ENCODE measurements at regions not wholly inside any gene's neighbourhood (a gene's known extent, or its start where the extent isn't known, plus 50 kb on each side); places are given as distances from the start of the nearest gene placed in this dataset.

DNA sequence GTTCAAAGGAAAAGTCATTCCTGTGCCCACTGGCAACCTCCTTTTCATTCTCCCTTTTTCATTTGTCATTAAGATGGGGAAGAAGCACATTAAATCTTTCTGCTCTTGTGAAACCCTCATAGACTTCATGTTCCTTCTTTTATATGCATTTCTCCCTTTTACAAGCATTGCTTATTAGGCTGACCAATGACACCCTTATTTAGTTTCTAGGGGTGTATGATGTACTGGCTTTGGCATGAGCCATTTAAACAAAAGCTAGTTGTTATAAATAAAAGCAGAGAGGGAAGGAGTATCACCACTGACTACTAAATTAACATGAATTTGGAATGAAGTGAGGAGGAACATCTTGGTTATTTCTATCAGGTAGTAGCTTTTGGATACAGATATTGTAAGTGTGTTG lies 68.2 kb upstream of the PCDH9 start:
- DNase-seq, result no peak

DNA sequence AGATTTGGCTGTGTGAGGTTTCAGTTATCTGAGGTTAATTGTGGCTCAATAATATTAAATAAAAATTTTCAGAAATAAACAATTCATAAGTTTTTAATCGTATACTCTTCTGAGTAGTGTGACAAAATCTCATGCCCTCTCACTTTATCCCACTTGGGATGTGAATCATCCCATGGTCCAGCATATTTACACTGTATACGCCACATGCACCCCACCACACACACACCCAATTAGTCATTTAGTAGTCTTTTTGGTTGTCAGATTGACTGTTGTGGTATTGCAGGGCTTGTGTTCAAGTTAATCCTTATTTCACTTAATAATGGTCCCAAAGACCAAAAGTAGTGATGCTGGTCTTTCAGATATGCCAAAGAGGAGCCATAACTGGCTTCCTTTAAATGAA lies 66.4 kb upstream of the PCDH9 start:
- no peak for DNase-seq

DNA sequence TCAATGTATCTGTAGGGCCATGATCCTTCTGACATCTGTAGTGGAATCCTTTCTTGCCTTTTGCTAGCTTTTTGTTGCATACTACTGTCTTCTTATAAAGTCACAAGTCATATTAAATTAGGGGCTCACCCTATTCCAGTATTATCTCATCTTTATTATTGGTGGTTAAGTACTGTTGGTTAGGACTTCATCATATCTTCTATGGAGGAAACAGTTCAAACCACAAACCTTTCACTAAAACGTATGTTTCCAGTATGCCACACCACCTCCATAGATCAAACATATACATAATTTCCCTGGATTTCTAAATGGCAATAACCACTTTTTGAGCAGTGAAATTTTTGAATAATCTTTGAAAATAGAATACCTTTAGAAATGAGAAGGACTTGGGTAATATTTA lies 62.8 kb upstream of the PCDH9 start:
- DNase-seq, result no peak

DNA sequence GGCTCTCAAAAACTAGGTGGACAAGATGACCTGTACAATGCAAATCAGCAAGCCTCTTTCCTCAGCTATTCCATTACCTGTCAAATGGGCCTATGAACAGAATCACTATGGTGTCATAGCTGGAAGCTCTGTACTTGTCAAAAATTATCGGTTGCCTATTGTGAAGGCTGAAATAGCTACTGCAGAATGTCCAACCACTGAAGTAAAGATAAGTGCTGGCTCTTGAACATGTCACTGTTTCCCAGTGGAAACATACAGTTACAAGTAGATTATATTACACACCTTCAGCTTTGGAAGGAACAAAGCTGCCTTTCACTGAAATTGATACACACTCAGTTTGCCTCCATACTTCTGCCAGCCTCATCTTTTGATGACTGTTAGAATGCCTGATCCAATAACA lies 55.5 kb upstream of the PCDH9 start:
- DNase-seq, result no peak

DNA sequence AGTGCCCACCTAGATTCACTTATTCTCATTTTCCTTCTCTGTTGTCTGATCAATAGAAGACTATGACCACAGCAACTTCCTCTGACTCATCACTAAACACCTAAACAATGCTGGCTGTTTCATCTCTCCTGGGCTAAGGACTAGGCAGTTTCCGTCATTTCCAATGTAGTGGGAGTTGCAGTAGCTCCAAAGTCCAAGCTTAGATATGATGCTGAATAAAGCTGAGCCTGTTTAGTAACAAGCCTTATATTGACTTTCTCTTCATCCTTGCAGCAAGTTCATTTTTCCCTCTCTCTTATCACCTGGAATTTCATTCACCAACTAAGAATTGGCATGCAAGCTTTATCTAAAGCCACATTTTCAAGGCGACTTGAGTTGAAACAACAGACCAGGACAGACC lies 53.5 kb upstream of the PCDH9 start:
- no peak for DNase-seq

DNA sequence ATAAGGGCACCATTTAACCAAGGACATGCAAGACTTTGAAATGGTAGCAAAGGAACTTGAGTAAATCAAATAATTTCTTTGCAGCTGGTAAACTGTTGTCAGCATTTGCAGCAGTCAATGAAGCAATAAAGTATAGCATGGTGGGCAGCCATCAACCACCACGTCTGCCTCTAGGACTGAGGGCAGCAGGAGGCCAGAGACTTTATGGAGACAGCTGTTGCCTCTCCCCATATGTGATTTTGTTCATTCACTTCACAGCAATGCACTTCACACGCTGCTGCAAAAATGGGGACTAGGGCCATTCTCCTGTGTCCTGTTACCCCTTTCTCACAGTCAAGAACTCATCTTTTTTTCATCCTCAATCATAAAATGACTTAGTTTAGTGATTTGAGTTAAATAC lies 51.3 kb upstream of the PCDH9 start:
- DNase-seq, result no peak
